ENCODE measurements at regions not wholly inside any gene's neighbourhood (a gene's known extent, or its start where the extent isn't known, plus 50 kb on each side); places are given as distances from the start of the nearest gene placed in this dataset.

- no peaks in the 10 kb centered on the region for H3K27me3 ChIP-seq
- peak in 1 of 2 donors; percentile 18 for DNase-seq (ENCODE audit: low read depth in 1 of 2, low spot score in 1 of 2)
- no peaks in the 10 kb centered on the region for H3K9me3 ChIP-seq (ENCODE audit: low read depth)
- H3K27ac ChIP-seq: no peak overlapping the region
- H3K4me3 ChIP-seq: no peak overlapping the region
- TF ChIP-seq CTCF (IDR thresholded peaks at IDR 0.05; ENCODE audit: low read depth, low read length): no peak
- H3K4me1 ChIP-seq (ENCODE audit: low read depth): no peaks in the 10 kb centered on the region
- no peaks in the 10 kb centered on the region for H3K36me3 ChIP-seq
Observed at GRCh38 chr20:7452890-7453289, 487.4 kb downstream of the HAO1 start.

- Histone ChIP-seq H3K4me1 (ENCODE audit: low read depth) (no peaks in the 10 kb centered on the region), H3K4me3 (no peak overlapping the region), H3K9me3 (ENCODE audit: low read depth) (no peaks in the 10 kb centered on the region), H3K36me3 (no peaks in the 10 kb centered on the region), H3K27ac (no peak overlapping the region), H3K27me3 (no peaks in the 10 kb centered on the region)
- DNase-seq (ENCODE audit: low read depth in 1 of 2, low spot score in 1 of 2): no peak
- TF ChIP-seq CTCF (IDR thresholded peaks at IDR 0.05; ENCODE audit: low read depth, low read length): no peak
Observed at GRCh38 chr20:7454047-7454446, 486.2 kb downstream of the HAO1 start.

GRCh38 chr20:7458459-7458858, 481.8 kb downstream of the HAO1 start:
- DNase-seq (ENCODE audit: low read depth in 1 of 2, low spot score in 1 of 2): no peak
- H3K36me3 ChIP-seq: no peaks in the 10 kb centered on the region
- H3K9me3 ChIP-seq (ENCODE audit: low read depth): no peaks in the 10 kb centered on the region
- H3K27ac ChIP-seq: no peak overlapping the region
- TF ChIP-seq CTCF (IDR thresholded peaks at IDR 0.05; ENCODE audit: low read depth, low read length): no peak
- H3K4me3 ChIP-seq: no peak overlapping the region
- no peaks in the 10 kb centered on the region for H3K4me1 ChIP-seq (ENCODE audit: low read depth)
- H3K27me3 ChIP-seq: no peaks in the 10 kb centered on the region

GRCh38 chr20:7459083-7459482, 481.2 kb downstream of the HAO1 start:
- no peaks in the 10 kb centered on the region for H3K27me3 ChIP-seq
- H3K4me3 ChIP-seq: no peak overlapping the region
- H3K9me3 ChIP-seq (ENCODE audit: low read depth): no peaks in the 10 kb centered on the region
- DNase-seq (ENCODE audit: low read depth in 1 of 2, low spot score in 1 of 2): peak in 1 of 2 donors; percentile 74
- TF ChIP-seq CTCF (IDR thresholded peaks at IDR 0.05; ENCODE audit: low read depth, low read length): no peak
- H3K4me1 ChIP-seq (ENCODE audit: low read depth): no peaks in the 10 kb centered on the region
- no peaks in the 10 kb centered on the region for H3K36me3 ChIP-seq
- H3K27ac ChIP-seq: no peak overlapping the region

GRCh38 chr20:7463290-7463689, 477.0 kb downstream of the HAO1 start:
- DNase-seq (ENCODE audit: low read depth in 1 of 2, low spot score in 1 of 2): no peak
- no peaks in the 10 kb centered on the region for H3K9me3 ChIP-seq (ENCODE audit: low read depth)
- TF ChIP-seq CTCF (IDR thresholded peaks at IDR 0.05; ENCODE audit: low read depth, low read length): no peak
- H3K27me3 ChIP-seq: no peaks in the 10 kb centered on the region
- no peaks in the 10 kb centered on the region for H3K36me3 ChIP-seq
- no peaks in the 10 kb centered on the region for H3K4me1 ChIP-seq (ENCODE audit: low read depth)
- H3K4me3 ChIP-seq: no peak overlapping the region
- no peak overlapping the region for H3K27ac ChIP-seq

- H3K9me3 ChIP-seq (ENCODE audit: low read depth): no peaks in the 10 kb centered on the region
- no peaks in the 10 kb centered on the region for H3K36me3 ChIP-seq
- no peaks in the 10 kb centered on the region for H3K4me1 ChIP-seq (ENCODE audit: low read depth)
- no peak for TF ChIP-seq CTCF (IDR thresholded peaks at IDR 0.05; ENCODE audit: low read depth, low read length)
- H3K27ac ChIP-seq: no peak overlapping the region
- no peaks in the 10 kb centered on the region for H3K27me3 ChIP-seq
- no peak for DNase-seq (ENCODE audit: low read depth in 1 of 2, low spot score in 1 of 2)
- no peak overlapping the region for H3K4me3 ChIP-seq
Observed at GRCh38 chr20:7470912-7471311, 469.3 kb downstream of the HAO1 start.

Data from cardiac muscle cell (in vitro differentiated cells and primary cell).